ENCODE measurements at regions not wholly inside any gene's neighbourhood (a gene's known extent, or its start where the extent isn't known, plus 50 kb on each side); places are given as distances from the start of the nearest gene placed in this dataset.
"Not testable (repeated sequence)": the region's sequence is repeated elsewhere in the genome, so short reads cannot be mapped to it uniquely, and the experiment has no call there.

- Histone ChIP-seq H3K4me1 (ENCODE audit: insufficient read depth) (peaks cover 5% of the 10 kb centered on the region), H3K9me3 (no peaks in the 10 kb centered on the region), H3K4me3 (no peak overlapping the region), H3K27me3 (no peaks in the 10 kb centered on the region), H3K36me3 (no peaks in the 10 kb centered on the region), H3K27ac (peak overlapping the region in 1 of 2 donors; percentile 0)
- 60 to 71% (median 66%) methylated on average over 9 of the region's 9 CpGs for WGBS, 3 donors
- peak in 2 of 5 donors; percentile 35 to 50 for DNase-seq
- intact Hi-C loops (cut with DNase I) = no loop called here
- TF ChIP-seq CTCF (IDR thresholded peaks at IDR 0.05) = no peak
- TF ChIP-seq EP300 (IDR thresholded peaks at IDR 0.05) = no peak
- TF ChIP-seq POLR2A (IDR thresholded peaks at IDR 0.05) = no peak
These were observed 314.1 kb downstream of the FOXO1 start for GRCh38 chr13:40352380-40352778.

- intact Hi-C loops (cut with DNase I) = no loop called here
- DNase-seq = peak; percentile 43 to 56 (median 45)
- H3K4me1 ChIP-seq (ENCODE audit: insufficient read depth) = peaks cover 5% of the 10 kb centered on the region
These were observed 313.5 kb downstream of the FOXO1 start for GRCh38 chr13:40352802-40353562.

GRCh38 chr13:40355126-40355724, 311.2 kb downstream of the FOXO1 start:
- no peaks in the 10 kb centered on the region for H3K36me3 ChIP-seq
- H3K27ac ChIP-seq = no peak overlapping the region
- peaks cover 5% of the 10 kb centered on the region for H3K4me1 ChIP-seq (ENCODE audit: insufficient read depth)
- intact Hi-C loops (cut with DNase I) = no loop called here
- H3K4me3 ChIP-seq = no peak overlapping the region
- no peak for TF ChIP-seq CTCF (IDR thresholded peaks at IDR 0.05)
- TF ChIP-seq EP300 (IDR thresholded peaks at IDR 0.05) = no peak
- TF ChIP-seq POLR2A (IDR thresholded peaks at IDR 0.05) = no peak
- DNase-seq = no peak
- 84 to 96% (median 94%) methylated on average over 6 of the region's 6 CpGs for WGBS, 3 donors
- no peaks in the 10 kb centered on the region for H3K27me3 ChIP-seq
- H3K9me3 ChIP-seq = no peaks in the 10 kb centered on the region

More at GRCh38 chr13:40352802-40353562, 313.5 kb downstream of the FOXO1 start:
- Histone ChIP-seq H3K27me3 (no peaks in the 10 kb centered on the region), H3K27ac (no peak overlapping the region), H3K36me3 (no peaks in the 10 kb centered on the region), H3K9me3 (no peaks in the 10 kb centered on the region), H3K4me3 (no peak overlapping the region)
- WGBS, 3 donors = 31 to 46% (median 44%) methylated on average over 6 of the region's 6 CpGs
- TF ChIP-seq POLR2A (IDR thresholded peaks at IDR 0.05) (no peak), CTCF (IDR thresholded peaks at IDR 0.05) (no peak), EP300 (IDR thresholded peaks at IDR 0.05) (no peak)

GRCh38 chr13:40356011-40356410, 310.4 kb downstream of the FOXO1 start:
- Histone ChIP-seq H3K4me3 (no peak overlapping the region), H3K27me3 (no peaks in the 10 kb centered on the region), H3K27ac (no peak overlapping the region), H3K9me3 (no peaks in the 10 kb centered on the region), H3K36me3 (no peaks in the 10 kb centered on the region), H3K4me1 (ENCODE audit: insufficient read depth) (peaks cover 5% of the 10 kb centered on the region)
- WGBS, 3 donors = 95 to 97% (median 96%) methylated on average over 6 of the region's 6 CpGs
- no peak for DNase-seq
- intact Hi-C loops (cut with DNase I) = no loop called here
- no peak for TF ChIP-seq EP300 (IDR thresholded peaks at IDR 0.05)
- no peak for TF ChIP-seq POLR2A (IDR thresholded peaks at IDR 0.05)
- no peak for TF ChIP-seq CTCF (IDR thresholded peaks at IDR 0.05)

GRCh38 chr13:40356458-40356857, 310.0 kb downstream of the FOXO1 start:
- intact Hi-C loops (cut with DNase I); H3K4me1 ChIP-seq (ENCODE audit: insufficient read depth); H3K27me3 ChIP-seq; H3K36me3 ChIP-seq; DNase-seq; H3K4me3 ChIP-seq; H3K27ac ChIP-seq; H3K9me3 ChIP-seq: not testable (repeated sequence)
- 66 to 77% (median 70%) methylated on average over 21 to 22 of the region's 22 CpGs for WGBS, 3 donors
